OCI-LY1 (cell line): ENCODE measurements at regions not wholly inside any gene's neighbourhood (a gene's known extent, or its start where the extent isn't known, plus 50 kb on each side); places are given as distances from the start of the nearest gene placed in this dataset.
"Not testable (repeated sequence)": the region's sequence is repeated elsewhere in the genome, so short reads cannot be mapped to it uniquely, and the experiment has no call there.

Source experiments
- H2AFZ ChIP-seq: fragments of 200-600 bp; sonication (generic), shearing (Covaris generic); 2 replicates; pipeline ENCODE4 v1.6.0; 2014; ENCODE audit warnings: antibody characterized with exemption, mild to moderate bottlenecking, low read length
- H3F3A ChIP-seq: fragments of 200-600 bp; sonication (generic), shearing (Covaris generic); 2 replicates; pipeline ENCODE4 v1.6.0; 2014; ENCODE audit warnings: mild to moderate bottlenecking, antibody characterized with exemption, low read length, moderate library complexity; ENCODE audit not compliant: insufficient read depth
- H3K27ac ChIP-seq: fragments of 200-600 bp; sonication (generic); 2 replicates; pipeline ENCODE4 v1.5.1; 2014; ENCODE audit warnings: low read length, mixed run types, mild to moderate bottlenecking, low read depth; ENCODE audit not compliant: poor library complexity, severe bottlenecking
- H3K27me3 ChIP-seq: fragments of 200-600 bp; sonication (generic); 2 replicates; pipeline ENCODE4 v1.6.0; 2014; ENCODE audit warnings: antibody characterized with exemption, mild to moderate bottlenecking, low read length, moderate library complexity; ENCODE audit not compliant: insufficient read depth
- H3K36me3 ChIP-seq: fragments of 200-600 bp; sonication (generic); 2 replicates; pipeline ENCODE4 v1.6.1; 2014; ENCODE audit warnings: mild to moderate bottlenecking, antibody characterized with exemption, low read length, moderate library complexity, mixed read lengths; ENCODE audit not compliant: insufficient read depth
- H3K4me1 ChIP-seq: fragments of 200-600 bp; sonication (generic); 2 replicates; pipeline ENCODE4 v1.5.1; 2014; ENCODE audit warnings: mild to moderate bottlenecking, low read length, moderate library complexity; ENCODE audit not compliant: insufficient read depth, severe bottlenecking
- H3K4me2 ChIP-seq: fragments of 200-600 bp; sonication (generic), shearing (Covaris generic); 2 replicates; pipeline ENCODE4 v1.6.1; 2014; ENCODE audit warnings: low read length
- H3K4me3 ChIP-seq: fragments of 200-600 bp; sonication (generic); 2 replicates; pipeline ENCODE4 v1.5.1; 2014; ENCODE audit warnings: low read length, low read depth, mild to moderate bottlenecking, mixed read lengths; ENCODE audit not compliant: poor library complexity, severe bottlenecking
- H3K79me2 ChIP-seq: fragments of 200-600 bp; shearing (Covaris generic); 2 replicates; pipeline ENCODE4 v1.6.1; 2016; ENCODE audit warnings: mixed run types, low read length, mixed read lengths; ENCODE audit not compliant: insufficient read depth
- H3K9ac ChIP-seq: fragments of 200-600 bp; sonication (generic), shearing (Covaris generic); 2 replicates; pipeline ENCODE4 v1.6.1; 2014; ENCODE audit warnings: mild to moderate bottlenecking, low read length, mixed read lengths
- H3K9me2 ChIP-seq: fragments of 200-600 bp; sonication (generic), shearing (Covaris generic); 2 replicates; pipeline ENCODE4 v1.6.1; 2014; ENCODE audit warnings: low read depth, mild to moderate bottlenecking, low read length, mixed read lengths
- H3K9me3 ChIP-seq: fragments of 200-600 bp; shearing (Covaris generic); 2 replicates; pipeline ENCODE4 v1.6.1; 2014; ENCODE audit warnings: low read length, mixed read lengths
- H4K20me1 ChIP-seq: fragments of 200-600 bp; sonication (generic), shearing (Covaris generic); 2 replicates; pipeline ENCODE4 v1.6.0; 2016; ENCODE audit warnings: mild to moderate bottlenecking, low read length; ENCODE audit not compliant: insufficient read depth
- CTCF ChIP-seq: fragments of 200-600 bp; sonication (generic), shearing (Covaris generic); IDR thresholded peaks from 2 replicates; pipeline ENCODE4 v1.5.1; 2017; ENCODE audit warnings: mild to moderate bottlenecking, antibody characterized with exemption, low read length, moderate library complexity, mixed read lengths
- EZH2 ChIP-seq: fragments of 200-600 bp; sonication (generic), shearing (Covaris generic); IDR thresholded peaks from 2 replicates; pipeline ENCODE4 v1.8.0; 2017; ENCODE audit warnings: borderline replicate concordance, mixed run types, mild to moderate bottlenecking, antibody characterized with exemption, low read length, moderate library complexity, mixed read lengths

GRCh38 chr5:174560861-174561260, 163.5 kb upstream of the MSX2 start:
- Histone ChIP-seq H3K27ac (no peak overlapping the region), H3K79me2 (no peaks in the 10 kb centered on the region), H4K20me1 (no peaks in the 10 kb centered on the region), H3K4me3 (no peak overlapping the region), H3F3A (no peaks in the 10 kb centered on the region), H3K9me3 (no peaks in the 10 kb centered on the region), H3K9ac (no peak overlapping the region), H3K4me1 (no peaks in the 10 kb centered on the region), H3K9me2 (no peaks in the 10 kb centered on the region), H3K36me3 (no peaks in the 10 kb centered on the region), H3K4me2 (no peak overlapping the region), H2AFZ (no peak overlapping the region), H3K27me3 (no peaks in the 10 kb centered on the region; the same call in 1 of the 2 replicates)
- TF ChIP-seq EZH2 (no peak), CTCF (no peak)

- H2AFZ ChIP-seq, H3K27me3 ChIP-seq, H3K27ac ChIP-seq, H3K36me3 ChIP-seq, H3K4me3 ChIP-seq, H3K9me2 ChIP-seq, H3K4me2 ChIP-seq, H3K9me3 ChIP-seq, H3K79me2 ChIP-seq, H3K4me1 ChIP-seq, H3K9ac ChIP-seq, H4K20me1 ChIP-seq, H3F3A ChIP-seq: not testable (repeated sequence)
Observed at GRCh38 chr5:174563040-174563439, 161.3 kb upstream of the MSX2 start.

- H3F3A ChIP-seq = no peaks in the 10 kb centered on the region
- H3K4me2 ChIP-seq = no peak overlapping the region
- H3K9ac ChIP-seq = no peak overlapping the region
- H4K20me1 ChIP-seq = no peaks in the 10 kb centered on the region
- no peaks in the 10 kb centered on the region for H3K79me2 ChIP-seq
- H3K4me3 ChIP-seq = no peak overlapping the region
- H3K27me3 ChIP-seq = no peaks in the 10 kb centered on the region
- no peaks in the 10 kb centered on the region for H3K9me3 ChIP-seq
- H3K36me3 ChIP-seq = no peaks in the 10 kb centered on the region
- TF ChIP-seq EZH2 (no peak), CTCF (no peak)
- H3K27ac ChIP-seq = no peak overlapping the region
- no peak overlapping the region for H2AFZ ChIP-seq
- no peaks in the 10 kb centered on the region for H3K4me1 ChIP-seq
- no peaks in the 10 kb centered on the region for H3K9me2 ChIP-seq
Observed at GRCh38 chr5:174563899-174564298, 160.5 kb upstream of the MSX2 start.

- no peak for TF ChIP-seq EZH2
- no peak for TF ChIP-seq CTCF
- no peak overlapping the region for H3K9ac ChIP-seq
- no peaks in the 10 kb centered on the region for H4K20me1 ChIP-seq
- no peaks in the 10 kb centered on the region for H3K9me3 ChIP-seq
- no peak overlapping the region for H3K4me2 ChIP-seq
- H3K27ac ChIP-seq = no peak overlapping the region
- H3K79me2 ChIP-seq = no peaks in the 10 kb centered on the region
- H3F3A ChIP-seq = no peaks in the 10 kb centered on the region
- H3K36me3 ChIP-seq = no peaks in the 10 kb centered on the region
- no peak overlapping the region for H3K4me3 ChIP-seq
- no peaks in the 10 kb centered on the region for H3K9me2 ChIP-seq
- H3K27me3 ChIP-seq = no peaks in the 10 kb centered on the region
- no peak overlapping the region for H2AFZ ChIP-seq
- no peaks in the 10 kb centered on the region for H3K4me1 ChIP-seq
Observed at GRCh38 chr5:174567506-174568141, 156.8 kb upstream of the MSX2 start.
